Ectodermal cell (in vitro differentiated cells): ENCODE measurements at regions not wholly inside any gene's neighbourhood (a gene's known extent, or its start where the extent isn't known, plus 50 kb on each side); places are given as distances from the start of the nearest gene placed in this dataset.

Experiments
- H3K27ac ChIP-seq: 2 replicates; pipeline ENCODE4 v1.7.0; 2013; ENCODE audit warnings: mild to moderate bottlenecking, low read depth, low read length; ENCODE audit not compliant: insufficient read depth, poor library complexity, severe bottlenecking
- H3K27me3 ChIP-seq: 2 replicates; pipeline ENCODE4 v1.7.0; 2013; ENCODE audit warnings: mild to moderate bottlenecking, low read length; ENCODE audit not compliant: insufficient read depth, control insufficient read depth, poor library complexity, severe bottlenecking
- H3K36me3 ChIP-seq: one replicate; pipeline ENCODE4 v1.7.0; 2013; ENCODE audit warnings: low read length; ENCODE audit not compliant: control insufficient read depth, insufficient read depth
- H3K4me1 ChIP-seq: one replicate; pipeline ENCODE4 v1.7.0; 2013; ENCODE audit warnings: low read length; ENCODE audit not compliant: control insufficient read depth, insufficient read depth
- H3K4me3 ChIP-seq: 2 replicates; pipeline ENCODE4 v1.7.0; 2013; ENCODE audit warnings: low read depth, low read length, control low read depth; ENCODE audit not compliant: insufficient read depth
- H3K9me3 ChIP-seq: 2 replicates; pipeline ENCODE4 v1.7.0; 2013; ENCODE audit warnings: mild to moderate bottlenecking, low read length, moderate library complexity; ENCODE audit not compliant: control insufficient read depth
- WGBS, 2 experiments: methylation state at CpG; one replicate each; pipeline ENCODE4 v1.1.7; 2013; ENCODE audit warnings: missing lambda C conversion rate in 2 of 2; 5-methylcytosine and 5-hydroxymethylcytosine counted together

GRCh38 chr2:21620771-21621170, 497.0 kb downstream of the TDRD15 start:
- Histone ChIP-seq H3K4me3 (no peak overlapping the region), H3K27ac (no peak overlapping the region), H3K27me3 (no peaks in the 10 kb centered on the region), H3K9me3 (no peaks in the 10 kb centered on the region), H3K4me1 (no peaks in the 10 kb centered on the region), H3K36me3 (no peaks in the 10 kb centered on the region)
- 92 to 96% methylated on average over 5 of the region's 5 CpGs for WGBS, 2 experiments

- Histone ChIP-seq H3K4me1 (no peaks in the 10 kb centered on the region), H3K27ac (no peak overlapping the region), H3K4me3 (no peak overlapping the region), H3K9me3 (no peaks in the 10 kb centered on the region), H3K36me3 (no peaks in the 10 kb centered on the region), H3K27me3 (no peaks in the 10 kb centered on the region)
Measured at GRCh38 chr2:21627938-21628337, 504.2 kb downstream of the TDRD15 start.

- Histone ChIP-seq H3K27me3 (no peaks in the 10 kb centered on the region), H3K9me3 (no peaks in the 10 kb centered on the region), H3K4me3 (no peak overlapping the region), H3K27ac (no peak overlapping the region), H3K36me3 (no peaks in the 10 kb centered on the region), H3K4me1 (no peaks in the 10 kb centered on the region)
- 86 to 92% methylated on average over 4 to 5 of the region's 5 CpGs for WGBS, 2 experiments
Measured at GRCh38 chr2:21633015-21633414, 509.2 kb downstream of the TDRD15 start.

GRCh38 chr2:21633466-21633865, 509.7 kb downstream of the TDRD15 start:
- Histone ChIP-seq H3K27ac (no peak overlapping the region), H3K4me1 (no peaks in the 10 kb centered on the region), H3K4me3 (no peak overlapping the region), H3K27me3 (no peaks in the 10 kb centered on the region), H3K9me3 (no peaks in the 10 kb centered on the region), H3K36me3 (no peaks in the 10 kb centered on the region)
- 74 to 78% methylated on average over 6 of the region's 6 CpGs for WGBS, 2 experiments

GRCh38 chr2:21633911-21634310, 510.1 kb downstream of the TDRD15 start:
- H3K27me3 ChIP-seq, result no peaks in the 10 kb centered on the region
- H3K4me3 ChIP-seq, result no peak overlapping the region
- no peaks in the 10 kb centered on the region for H3K4me1 ChIP-seq
- no peaks in the 10 kb centered on the region for H3K36me3 ChIP-seq
- no peak overlapping the region for H3K27ac ChIP-seq
- no peaks in the 10 kb centered on the region for H3K9me3 ChIP-seq
- WGBS, 2 experiments, result 93% methylated on average over 6 of the region's 7 CpGs

GRCh38 chr2:21640046-21640445, 516.3 kb downstream of the TDRD15 start:
- no peak overlapping the region for H3K4me3 ChIP-seq
- no peaks in the 10 kb centered on the region for H3K9me3 ChIP-seq
- H3K36me3 ChIP-seq, result no peaks in the 10 kb centered on the region
- no peaks in the 10 kb centered on the region for H3K27me3 ChIP-seq
- peaks cover 4% of the 10 kb centered on the region for H3K4me1 ChIP-seq
- no peak overlapping the region for H3K27ac ChIP-seq
- 96 to 100% methylated on average over 2 of the region's 2 CpGs for WGBS, 2 experiments

- no peak overlapping the region for H3K4me3 ChIP-seq
- H3K36me3 ChIP-seq, result no peaks in the 10 kb centered on the region
- H3K27me3 ChIP-seq, result no peaks in the 10 kb centered on the region
- no peak overlapping the region for H3K27ac ChIP-seq
- no peaks in the 10 kb centered on the region for H3K9me3 ChIP-seq
- 64 to 65% methylated on average over 6 of the region's 6 CpGs for WGBS, 2 experiments
- H3K4me1 ChIP-seq, result peaks cover 4% of the 10 kb centered on the region
Measured at GRCh38 chr2:21642647-21643046, 518.9 kb downstream of the TDRD15 start.

- Histone ChIP-seq H3K4me3 (no peak overlapping the region), H3K27ac (no peak overlapping the region), H3K4me1 (peaks cover 4% of the 10 kb centered on the region), H3K36me3 (no peaks in the 10 kb centered on the region), H3K27me3 (no peaks in the 10 kb centered on the region), H3K9me3 (no peaks in the 10 kb centered on the region)
- 54 to 64% methylated on average over 1 of the region's 1 CpG for WGBS, 2 experiments
Measured at GRCh38 chr2:21643180-21643579, 519.4 kb downstream of the TDRD15 start.

GRCh38 chr2:21644266-21644665, 520.5 kb downstream of the TDRD15 start:
- Histone ChIP-seq H3K27ac (no peak overlapping the region), H3K9me3 (no peaks in the 10 kb centered on the region), H3K4me1 (peaks cover 4% of the 10 kb centered on the region), H3K36me3 (no peaks in the 10 kb centered on the region), H3K27me3 (no peaks in the 10 kb centered on the region), H3K4me3 (no peak overlapping the region)
- 91 to 96% methylated on average over 1 of the region's 1 CpG for WGBS, 2 experiments

GRCh38 chr2:21646345-21646744, 522.6 kb downstream of the TDRD15 start:
- 91 to 94% methylated on average over 5 of the region's 5 CpGs for WGBS, 2 experiments
- no peak overlapping the region for H3K27ac ChIP-seq

GRCh38 chr2:21650569-21650968, 526.8 kb downstream of the TDRD15 start:
- Histone ChIP-seq H3K9me3 (no peaks in the 10 kb centered on the region), H3K4me1 (peaks cover 8% of the 10 kb centered on the region), H3K27me3 (no peaks in the 10 kb centered on the region), H3K36me3 (no peaks in the 10 kb centered on the region), H3K4me3 (no peak overlapping the region), H3K27ac (no peak overlapping the region)
- WGBS, 2 experiments, result 93 to 94% methylated on average over 3 of the region's 4 CpGs

More at GRCh38 chr2:21646345-21646744, 522.6 kb downstream of the TDRD15 start:
- Histone ChIP-seq H3K4me3 (no peak overlapping the region), H3K9me3 (no peaks in the 10 kb centered on the region), H3K27me3 (no peaks in the 10 kb centered on the region), H3K36me3 (no peaks in the 10 kb centered on the region), H3K4me1 (peaks cover 4% of the 10 kb centered on the region)
